ENCODE measurements at regions not wholly inside any gene's neighbourhood (a gene's known extent, or its start where the extent isn't known, plus 50 kb on each side); places are given as distances from the start of the nearest gene placed in this dataset.

DNA sequence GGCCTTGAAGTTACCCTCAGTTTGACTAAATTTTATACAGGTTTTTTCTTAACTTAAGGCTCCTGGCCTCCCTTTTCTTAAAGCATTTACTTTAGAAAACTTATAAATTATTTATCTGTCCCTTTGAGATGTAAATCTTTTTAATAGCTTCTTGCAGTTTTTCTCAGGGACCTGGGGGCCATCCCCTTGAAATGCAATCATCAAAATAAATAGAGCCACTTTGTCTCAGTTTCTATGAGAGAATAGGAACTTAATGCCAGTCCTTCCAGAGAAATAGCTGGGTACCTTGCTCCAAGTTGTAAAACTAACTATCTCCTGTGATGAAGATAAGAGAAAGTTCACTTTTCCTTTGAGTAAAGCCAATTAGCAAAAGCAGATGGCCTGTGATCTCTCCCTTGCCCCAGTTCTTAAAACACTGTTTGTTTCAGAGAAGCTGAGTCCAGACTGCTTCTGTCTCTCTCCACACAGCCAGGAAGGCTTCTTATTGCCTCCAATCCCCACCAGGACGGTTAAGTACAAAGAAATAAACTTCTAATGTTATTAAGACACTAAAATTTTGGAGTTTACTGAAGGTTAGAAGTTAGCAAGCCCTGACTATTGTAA is 913.1 kb downstream of the OLFM4 start:
- Mint-ChIP-seq H3K9me3 (peaks cover 0 to 5% (median 3%) of the 10 kb centered on the region in 3 donors), H3K27me3 (no peaks in the 10 kb centered on the region), H3K4me1 (no peaks in the 10 kb centered on the region), H3K36me3 (no peaks in the 10 kb centered on the region), H3K27ac (no peak overlapping the region), H3K4me3 (no peak overlapping the region)

DNA sequence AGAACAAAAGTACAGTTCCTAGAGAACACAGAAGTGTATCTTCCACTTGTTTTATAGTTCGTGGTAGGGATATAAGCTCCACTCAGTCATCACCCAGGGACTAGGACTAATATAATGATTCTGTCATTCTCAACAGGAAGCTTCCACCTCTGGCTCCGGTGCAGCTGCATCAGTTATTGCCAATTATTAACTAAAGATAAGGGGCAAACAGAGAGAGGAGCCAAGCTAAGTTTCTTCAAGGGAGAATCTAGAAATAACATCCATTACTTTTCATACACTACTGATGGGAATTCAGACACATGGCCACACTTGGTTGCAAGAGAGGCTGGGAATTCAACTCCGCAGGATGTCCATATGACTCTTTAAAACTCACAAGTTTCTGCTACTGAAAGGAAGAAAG is 917.9 kb downstream of the OLFM4 start:
- no peaks in the 10 kb centered on the region for H3K36me3 Mint-ChIP-seq
- no peaks in the 10 kb centered on the region for H3K4me1 Mint-ChIP-seq
- no peak overlapping the region for H3K4me3 Mint-ChIP-seq
- H3K27ac Mint-ChIP-seq: no peak overlapping the region
- H3K27me3 Mint-ChIP-seq: no peaks in the 10 kb centered on the region
- H3K9me3 Mint-ChIP-seq: peaks cover 0 to 5% (median 3%) of the 10 kb centered on the region in 3 donors

DNA sequence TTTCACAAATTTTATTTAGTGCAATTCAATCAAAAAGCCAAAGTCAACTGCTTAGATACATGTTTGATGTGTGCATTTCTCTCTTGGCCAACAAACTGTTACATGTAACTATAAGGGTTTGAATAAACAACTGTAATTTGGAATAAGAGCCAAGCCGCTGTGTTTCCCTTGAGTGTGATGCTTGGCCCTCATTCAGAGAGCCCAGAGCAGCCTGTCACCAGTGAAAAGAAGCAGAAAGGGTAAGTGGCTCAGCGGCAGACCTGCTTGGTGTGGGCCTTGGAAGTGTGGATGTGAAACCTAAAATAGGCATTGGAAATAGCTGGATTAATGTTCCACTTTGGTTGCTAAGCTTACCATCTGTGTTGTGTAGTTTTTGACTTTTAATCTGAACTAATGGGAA is 924.6 kb downstream of the OLFM4 start:
- no peak overlapping the region for H3K27ac Mint-ChIP-seq

More for the DNA sequence above, 924.6 kb downstream of the OLFM4 start:
- Mint-ChIP-seq H3K4me3 (no peak overlapping the region), H3K27me3 (no peaks in the 10 kb centered on the region), H3K9me3 (peaks cover 0 to 6% (median 2%) of the 10 kb centered on the region in 3 donors), H3K4me1 (no peaks in the 10 kb centered on the region), H3K36me3 (no peaks in the 10 kb centered on the region)
